NCI-H2227 (cell line): ENCODE measurements at regions not wholly inside any gene's neighbourhood (a gene's known extent, or its start where the extent isn't known, plus 50 kb on each side); places are given as distances from the start of the nearest gene placed in this dataset.

Source experiments
- DNase-seq: peaks from one replicate; lab custom pipeline; 2025; ENCODE audit not compliant: unreplicated experiment; lab: John Stamatoyannopoulos, UW

DNA sequence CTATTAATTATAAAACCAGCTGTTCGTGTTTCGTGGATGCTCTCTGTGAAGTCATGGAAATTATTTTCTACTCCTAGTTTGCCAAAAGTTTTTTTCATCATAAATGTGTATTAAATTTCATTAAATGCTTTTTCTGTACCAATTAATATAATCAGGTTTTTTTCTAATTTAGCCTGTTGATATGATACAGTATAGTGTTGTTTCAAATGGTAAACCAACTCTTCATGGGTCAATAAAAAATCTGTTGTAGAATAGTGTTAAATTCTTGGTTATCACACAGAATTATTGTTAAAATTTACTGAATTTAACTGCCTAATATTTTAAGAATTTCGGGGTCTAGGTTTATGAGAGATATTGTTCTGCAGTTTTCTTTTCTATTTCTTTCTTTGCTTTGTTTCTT lies 505.9 kb upstream of the MANEA start:
- no peak for DNase-seq

DNA sequence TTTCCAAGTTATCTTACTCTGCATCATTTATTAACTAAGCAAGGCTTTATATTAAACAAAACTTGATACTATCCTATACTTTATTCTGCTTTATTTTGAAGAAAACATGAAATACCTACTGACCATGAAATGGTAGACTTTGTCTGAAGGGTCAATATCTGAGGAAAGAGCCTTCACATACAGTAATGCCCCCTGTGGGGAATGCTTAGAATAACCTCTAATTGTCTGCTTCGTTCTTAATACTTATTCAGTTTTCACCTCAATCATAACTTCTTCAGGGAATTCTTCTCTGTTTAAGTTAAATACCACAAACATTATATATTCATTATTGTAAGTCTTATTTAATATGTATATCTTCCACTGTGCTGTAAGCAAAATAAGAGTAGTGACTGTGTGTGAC lies 498.9 kb upstream of the MANEA start:
- no peak for DNase-seq

DNA sequence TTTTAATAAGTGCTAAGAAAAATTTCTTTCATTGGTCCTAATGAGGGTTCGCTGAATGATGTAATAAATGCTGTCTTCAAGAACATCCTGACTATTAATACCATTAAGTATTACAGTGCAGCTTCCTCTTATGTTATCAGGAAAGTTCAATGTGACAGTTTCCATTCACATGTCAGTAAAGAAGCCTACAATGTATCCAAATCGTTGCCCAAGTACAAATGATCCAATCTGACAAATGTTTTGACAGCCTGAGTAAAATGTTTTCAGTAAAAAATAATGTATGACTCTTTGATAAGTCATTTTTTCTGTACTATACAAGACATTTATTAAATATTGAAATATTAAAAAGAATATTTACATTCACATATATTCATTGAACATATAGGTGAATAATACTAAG lies 496.1 kb upstream of the MANEA start:
- no peak for DNase-seq

GRCh38 chr6:95081949-95082348 lies 495.4 kb upstream of the MANEA start:
- DNase-seq = no peak

- DNase-seq = no peak
Measured at GRCh38 chr6:95083506-95083905, 493.8 kb upstream of the MANEA start.

GRCh38 chr6:95084867-95085266 lies 492.5 kb upstream of the MANEA start:
- DNase-seq = no peak

GRCh38 chr6:95087394-95088097 lies 489.8 kb upstream of the MANEA start:
- peak; percentile 84 for DNase-seq

GRCh38 chr6:95091823-95092436 lies 485.4 kb upstream of the MANEA start:
- peak; percentile 66 for DNase-seq

DNA sequence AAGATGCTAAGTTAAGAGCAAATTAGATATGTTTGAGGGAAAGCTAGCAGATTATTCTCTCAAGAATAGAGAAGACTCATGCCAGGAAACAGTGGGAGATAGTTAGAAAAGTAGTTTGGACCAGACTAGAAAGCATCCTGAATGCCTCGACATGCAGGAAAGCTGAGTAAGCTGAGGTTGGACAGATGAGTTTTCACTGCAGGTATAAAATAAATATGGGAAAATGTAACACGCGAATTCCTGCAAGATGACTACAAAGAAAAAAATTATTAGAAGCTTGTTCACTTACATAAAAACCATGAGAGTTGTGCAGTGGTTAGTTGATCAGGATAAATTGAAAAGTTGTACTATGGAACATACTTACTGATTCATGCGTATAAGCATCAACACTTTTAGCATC lies 484.2 kb upstream of the MANEA start:
- no peak for DNase-seq

DNA sequence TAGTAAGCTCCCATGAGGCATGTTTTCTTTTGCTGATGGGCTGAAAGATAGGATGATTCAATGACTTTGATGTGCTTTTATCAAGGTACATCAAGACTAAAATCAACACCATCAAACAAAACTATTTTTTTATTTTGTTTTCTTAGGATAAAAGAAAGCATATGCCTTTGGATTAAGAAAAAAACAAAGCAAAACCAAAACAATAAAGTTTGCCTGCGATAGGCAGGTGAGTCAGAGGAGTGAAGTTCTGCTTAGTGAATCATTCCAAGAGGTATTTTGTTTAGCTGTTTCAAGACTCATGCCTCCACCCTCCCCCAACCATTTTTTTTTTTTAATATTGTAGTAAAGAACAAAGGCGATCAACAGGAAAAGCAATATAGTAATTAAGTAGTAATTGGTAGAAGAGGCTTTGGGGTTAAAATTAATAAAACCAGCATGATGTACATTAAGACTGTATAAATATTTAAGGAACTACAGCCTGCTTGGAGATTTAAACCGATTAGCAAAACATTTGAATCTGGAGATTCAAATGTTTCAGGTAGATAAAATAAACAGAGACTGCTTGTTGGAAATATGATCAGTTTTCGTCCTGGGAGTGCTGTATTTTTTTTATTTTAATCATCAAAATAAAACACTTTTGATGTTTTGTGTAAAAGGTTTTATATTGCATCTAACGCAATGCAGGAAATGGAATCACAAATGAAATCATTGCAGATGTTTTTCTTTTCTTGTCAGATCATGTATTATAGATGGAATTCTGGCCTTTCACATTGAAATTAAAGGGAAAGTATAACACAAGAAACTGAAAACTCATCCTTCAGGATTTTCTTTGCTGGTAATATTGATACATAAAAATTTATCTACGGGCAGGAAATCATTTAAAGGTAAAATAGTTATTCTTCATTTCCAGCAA lies 482.3 kb upstream of the MANEA start:
- DNase-seq = no peak

DNA sequence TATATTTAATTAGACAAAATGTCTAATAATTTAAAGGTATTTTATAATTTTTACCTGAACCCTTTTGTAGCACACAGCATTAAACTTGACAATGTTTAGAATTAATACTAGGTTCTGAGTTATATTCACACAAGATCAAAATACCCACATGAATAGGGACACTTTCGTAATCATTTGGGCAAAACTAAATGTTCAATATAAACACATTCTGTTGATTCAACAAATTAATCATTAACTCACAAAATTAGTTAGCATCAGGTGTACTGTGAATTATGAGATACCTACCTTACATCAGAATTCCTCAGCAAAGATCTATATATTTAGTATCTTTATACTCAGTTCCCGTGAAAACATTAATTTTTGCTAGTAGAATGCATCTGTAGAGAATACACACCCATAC lies 481.5 kb upstream of the MANEA start:
- DNase-seq = no peak

DNA sequence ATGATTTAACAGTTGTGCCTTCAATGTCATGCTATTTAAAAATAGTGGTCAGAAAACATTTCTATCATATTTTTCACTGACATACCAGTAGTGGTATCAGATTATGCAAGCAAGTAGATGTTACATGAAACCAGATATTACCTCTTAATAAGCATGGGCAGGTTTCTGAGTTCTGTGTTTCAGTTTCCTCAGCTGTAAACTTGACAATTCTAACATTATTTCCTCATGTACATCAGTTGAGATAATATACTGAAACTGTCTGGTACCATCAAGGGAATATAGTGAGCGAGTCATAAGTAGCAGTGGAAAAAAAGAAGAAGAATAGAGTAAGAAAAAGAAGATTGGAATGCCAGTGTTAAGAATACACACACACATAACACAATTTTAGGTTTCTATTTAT lies 477.9 kb upstream of the MANEA start:
- no peak for DNase-seq

DNA sequence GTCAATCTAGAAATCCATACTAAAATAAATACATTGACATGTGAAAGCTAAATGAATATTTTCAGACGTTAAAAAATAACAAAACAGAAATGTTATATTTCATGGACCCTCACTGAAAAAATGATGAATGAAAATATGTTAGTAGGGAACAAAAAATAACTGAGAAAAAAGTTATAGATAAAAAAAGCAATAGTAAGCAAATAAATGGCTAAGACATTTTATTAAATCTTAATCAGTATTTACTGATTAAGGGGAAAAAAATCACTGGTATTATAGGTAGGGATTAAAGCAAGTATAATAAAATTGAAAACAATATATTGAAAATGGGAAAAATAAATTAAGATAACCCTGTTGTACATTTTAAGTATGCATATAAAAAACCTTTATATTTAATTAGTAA lies 468.1 kb upstream of the MANEA start:
- no peak for DNase-seq

GRCh38 chr6:95110767-95111166 lies 466.6 kb upstream of the MANEA start:
- no peak for DNase-seq

GRCh38 chr6:95117236-95117635 lies 460.1 kb upstream of the MANEA start:
- DNase-seq = no peak

DNA sequence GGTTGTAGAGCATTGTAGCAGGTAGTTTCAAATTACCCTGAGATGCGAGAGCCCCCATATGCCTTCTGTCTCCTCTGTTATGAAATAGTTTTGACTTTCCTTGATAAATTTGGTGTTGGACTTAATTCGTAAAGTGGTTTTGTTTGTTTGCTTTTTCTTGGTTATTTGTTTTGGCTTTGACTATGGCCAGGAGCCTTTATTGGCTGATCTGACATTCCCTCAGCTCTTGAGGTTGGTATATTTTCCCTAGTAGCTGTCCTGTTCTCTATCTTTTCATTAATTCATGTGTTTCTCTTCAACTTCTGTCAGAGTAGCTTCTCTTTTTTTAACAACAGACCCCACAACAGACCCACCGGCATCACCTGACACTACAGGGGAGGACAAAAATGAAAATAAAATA lies 457.4 kb upstream of the MANEA start:
- no peak for DNase-seq

- no peak for DNase-seq
Measured at GRCh38 chr6:95120984-95121383, 456.4 kb upstream of the MANEA start.

GRCh38 chr6:95127261-95127660 lies 450.1 kb upstream of the MANEA start:
- DNase-seq = no peak

DNA sequence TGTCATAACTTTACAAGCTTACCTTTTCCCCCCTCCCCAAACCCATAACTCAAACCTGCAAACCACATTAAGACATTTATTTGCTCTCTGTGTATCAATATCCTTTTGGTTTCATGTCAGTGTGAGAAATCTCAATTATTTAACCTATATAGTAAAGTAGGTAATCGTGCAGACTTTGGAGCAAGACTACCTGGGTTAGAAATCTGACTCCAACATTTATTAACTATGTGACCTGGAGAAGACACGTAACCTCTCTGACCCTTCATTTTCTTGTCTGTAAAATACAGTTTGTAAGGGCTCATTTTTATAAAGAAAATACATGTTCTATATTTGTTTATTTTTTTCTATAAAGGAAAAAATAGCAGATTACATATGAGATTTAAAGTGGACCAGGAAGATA lies 448.9 kb upstream of the MANEA start:
- no peak for DNase-seq

DNA sequence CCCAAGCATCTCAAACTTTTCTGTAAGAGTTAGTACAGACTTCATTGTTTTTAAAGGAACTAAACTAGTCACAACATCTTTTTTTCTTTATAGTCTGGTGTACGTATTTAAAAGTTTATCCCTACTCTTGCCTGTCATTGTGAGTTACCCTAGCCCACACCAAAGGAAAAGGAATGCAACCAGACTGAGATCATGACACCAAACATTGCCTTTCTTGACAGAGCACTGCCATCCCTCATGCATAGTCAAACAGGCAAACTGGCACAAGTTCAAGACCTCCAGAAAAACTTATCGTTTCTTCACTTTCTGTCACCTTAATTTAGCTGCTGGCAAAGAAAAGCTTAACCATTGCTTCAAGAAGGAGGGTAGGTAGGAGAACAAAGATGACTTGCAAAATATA lies 448.4 kb upstream of the MANEA start:
- DNase-seq = no peak

DNA sequence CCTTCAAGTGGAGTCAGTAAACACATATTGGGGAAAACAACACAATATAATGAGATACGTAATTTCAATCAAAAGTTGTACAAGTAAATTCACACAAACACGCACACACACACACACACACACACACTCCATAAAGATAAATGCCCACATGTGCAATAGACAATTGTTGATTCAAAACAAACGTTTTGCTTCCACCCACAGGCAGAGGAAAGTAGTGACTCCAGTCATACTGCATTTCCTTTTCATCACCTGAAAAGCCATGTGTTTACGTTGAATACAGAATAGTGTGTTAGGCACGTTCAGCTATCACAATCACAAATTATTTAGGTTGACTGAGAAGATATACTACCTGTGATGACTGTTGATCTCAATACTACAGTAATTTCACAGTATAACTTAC lies 443.8 kb upstream of the MANEA start:
- DNase-seq = peak; percentile 19

DNA sequence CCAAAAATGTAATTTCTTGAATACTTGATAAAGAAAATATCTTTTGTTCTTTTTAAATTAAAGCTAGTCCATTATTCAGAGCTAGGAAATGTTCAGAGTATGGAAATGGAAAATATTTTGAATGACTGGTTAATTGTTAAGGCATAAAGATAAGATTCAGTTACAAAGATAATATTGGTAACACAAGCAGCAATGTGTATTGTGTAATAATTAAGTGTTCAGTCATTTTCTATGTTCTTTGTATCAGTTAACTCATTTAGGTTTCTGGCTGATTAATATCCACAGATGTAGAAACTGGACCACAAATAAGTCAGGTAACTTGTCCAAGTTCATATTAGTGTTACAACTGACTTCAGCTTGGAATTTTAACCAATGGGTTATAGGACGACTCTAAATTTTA lies 442.2 kb upstream of the MANEA start:
- DNase-seq = no peak
